HG02759 (cell line): ENCODE measurements at regions not wholly inside any gene's neighbourhood (a gene's known extent, or its start where the extent isn't known, plus 50 kb on each side); places are given as distances from the start of the nearest gene placed in this dataset.
"Not testable (repeated sequence)": the region's sequence is repeated elsewhere in the genome, so short reads cannot be mapped to it uniquely, and the experiment has no call there.

Experiments used
- ATAC-seq: cut with Tn5 transposase; IDR thresholded peaks from one replicate; pipeline ENCODE4 v1.9.1; 2021; ENCODE audit warnings: mild to moderate bottlenecking, moderate library complexity; ENCODE audit not compliant: unreplicated experiment

- no peak for ATAC-seq
Observed at GRCh38 chr6:170037541-170038250, 253.2 kb downstream of the DLL1 start.

- no peak for ATAC-seq
Observed at GRCh38 chr6:170036916-170037315, 254.0 kb downstream of the DLL1 start.

GRCh38 chr6:170036367-170036766 is 254.5 kb downstream of the DLL1 start:
- ATAC-seq, result not testable (repeated sequence)

GRCh38 chr6:170035901-170036304 is 255.0 kb downstream of the DLL1 start:
- no peak for ATAC-seq

- no peak for ATAC-seq
Observed at GRCh38 chr6:170035044-170035443, 255.8 kb downstream of the DLL1 start.

- ATAC-seq, result no peak
Observed at GRCh38 chr6:170034294-170034693, 256.6 kb downstream of the DLL1 start.

GRCh38 chr6:170033666-170034065 is 257.2 kb downstream of the DLL1 start:
- no peak for ATAC-seq

GRCh38 chr6:170032706-170033309 is 258.1 kb downstream of the DLL1 start:
- ATAC-seq, result no peak

- no peak for ATAC-seq
Observed at GRCh38 chr6:170032197-170032596, 258.7 kb downstream of the DLL1 start.

GRCh38 chr6:170031684-170032121 is 259.2 kb downstream of the DLL1 start:
- ATAC-seq, result no peak

- no peak for ATAC-seq
Observed at GRCh38 chr6:170030821-170031471, 259.9 kb downstream of the DLL1 start.

- no peak for ATAC-seq
Observed at GRCh38 chr6:170030284-170030815, 260.5 kb downstream of the DLL1 start.

- no peak for ATAC-seq
Observed at GRCh38 chr6:170029416-170030283, 261.2 kb downstream of the DLL1 start.

GRCh38 chr6:170028629-170029345 is 262.1 kb downstream of the DLL1 start:
- no peak for ATAC-seq

GRCh38 chr6:170027647-170028043 is 263.2 kb downstream of the DLL1 start:
- ATAC-seq, result no peak

- ATAC-seq, result no peak
Observed at GRCh38 chr6:170026751-170027646, 263.9 kb downstream of the DLL1 start.

- no peak for ATAC-seq
Observed at GRCh38 chr6:170025935-170026750, 264.7 kb downstream of the DLL1 start.

- ATAC-seq, result no peak
Observed at GRCh38 chr6:170025341-170025911, 265.5 kb downstream of the DLL1 start.
